IMR-90 (cell line): ENCODE measurements at regions not wholly inside any gene's neighbourhood (a gene's known extent, or its start where the extent isn't known, plus 50 kb on each side); places are given as distances from the start of the nearest gene placed in this dataset.

Source experiments
- ATAC-seq: fragments of 200-7000 bp; cut with Tn5 transposase; 2 replicates; pipeline ENCODE4 v1.9.1; 2020; ENCODE audit warnings: low read depth, mild to moderate bottlenecking, moderate library complexity
- BruUV-seq: library from RNA; stranded (reverse); fragments of 400-500 nt; replicated peaks from 2 replicates; lab custom pipeline; 2021; lab: Mats Ljungman, UMichigan
- CTCF ChIA-PET: fragments of 300-600 bp; formaldehyde crosslinking; extraction: SDS; loops from one replicate; lab custom pipeline; 2021; ENCODE audit warnings: antibody characterized with exemption; lab: Yijun Ruan, JAX
- POLR2A ChIA-PET: fragments of 300-600 bp; sonication (Branson Sonifier 250); formaldehyde crosslinking; loops from one replicate; lab custom pipeline; 2022; ENCODE audit warnings: antibody characterized with exemption; ENCODE audit not compliant: unreplicated experiment; lab: Charles Lee
- DNase-seq: peaks from one replicate; pipeline ENCODE4 v3.0.0; 2013
- H2AFZ ChIP-seq: replicated peaks from 2 replicates; pipeline ENCODE3; 2013; ENCODE audit warnings: low read length, mild to moderate bottlenecking; ENCODE audit not compliant: poor library complexity
- H2AK5ac ChIP-seq: 2 replicates; pipeline ENCODE4 v1.6.1; 2013; ENCODE audit warnings: low read depth, low read length, inconsistent platforms
- H2AK9ac ChIP-seq: replicated peaks from 2 replicates; pipeline ENCODE3; 2013; ENCODE audit warnings: mild to moderate bottlenecking, low read depth, low read length, moderate library complexity; ENCODE audit not compliant: poor library complexity
- H2BK120ac ChIP-seq: 2 replicates; pipeline ENCODE4 v1.6.1; 2013; ENCODE audit warnings: low read depth, low read length, inconsistent platforms
- H2BK15ac ChIP-seq: 3 replicates; pipeline ENCODE4 v1.6.1; 2013; ENCODE audit warnings: low read depth, low read length, inconsistent platforms
- H2BK20ac ChIP-seq: 2 replicates; pipeline ENCODE4 v1.6.1; 2013; ENCODE audit warnings: low read depth, mild to moderate bottlenecking, inconsistent platforms, low read length, moderate library complexity
- H2BK5ac ChIP-seq: 2 replicates; pipeline ENCODE4 v1.6.1; 2013; ENCODE audit warnings: mild to moderate bottlenecking, low read depth, low read length, inconsistent platforms; ENCODE audit not compliant: poor library complexity, severe bottlenecking
- H3K14ac ChIP-seq: replicated peaks from 2 replicates; pipeline ENCODE4 v1.6.1; 2013; ENCODE audit warnings: low read depth, low read length, inconsistent platforms
- H3K18ac ChIP-seq: 2 replicates; pipeline ENCODE4 v1.6.1; 2013; ENCODE audit warnings: low read depth, low read length, control low read depth
- H3K23ac ChIP-seq: 2 replicates; pipeline ENCODE4 v1.6.1; 2013; ENCODE audit warnings: low read depth, low read length, inconsistent platforms
- H3K27ac ChIP-seq: 2 replicates; pipeline ENCODE4 v1.5.1; 2013; ENCODE audit warnings: mild to moderate bottlenecking, control low read depth, low read length; ENCODE audit not compliant: insufficient read depth
- H3K27me3 ChIP-seq: 2 replicates; pipeline ENCODE4 v1.6.1; 2013; ENCODE audit warnings: low read length; ENCODE audit not compliant: control insufficient read depth, insufficient read depth
- H3K36me3 ChIP-seq: 2 replicates; pipeline ENCODE4 v1.6.1; 2013; ENCODE audit warnings: low read length, mixed read lengths; ENCODE audit not compliant: control insufficient read depth, insufficient read depth
- H3K4ac ChIP-seq: 2 replicates; pipeline ENCODE4 v1.6.1; 2013; ENCODE audit warnings: low read depth, low read length, inconsistent platforms
- H3K4me1 ChIP-seq: 2 replicates; pipeline ENCODE4 v1.6.1; 2013; ENCODE audit warnings: low read length, mixed read lengths; ENCODE audit not compliant: control insufficient read depth, insufficient read depth
- H3K4me2 ChIP-seq: 2 replicates; pipeline ENCODE4 v1.6.1; 2013; ENCODE audit warnings: low read depth, mild to moderate bottlenecking, control low read depth, low read length, moderate library complexity
- H3K4me3 ChIP-seq: 2 replicates; pipeline ENCODE4 v1.5.1; 2013; ENCODE audit warnings: low read depth, mild to moderate bottlenecking, control low read depth, low read length, moderate library complexity; ENCODE audit not compliant: insufficient read depth
- H3K56ac ChIP-seq: 2 replicates; pipeline ENCODE4 v1.6.1; 2013; ENCODE audit warnings: low read length, inconsistent platforms; ENCODE audit not compliant: insufficient read depth; ENCODE audit errors: extremely low read depth
- H3K79me1 ChIP-seq, 2 experiments: 2 replicates each; pipeline ENCODE4 v1.6.1; 2013; ENCODE audit warnings: low read length in 2 of 2, inconsistent platforms in 1 of 2, low read depth in 1 of 2
- H3K9ac ChIP-seq: 2 replicates; pipeline ENCODE4 v1.6.1; 2013; ENCODE audit warnings: low read depth, low read length, control low read depth
- H3K9me1 ChIP-seq: 2 replicates; pipeline ENCODE4 v1.6.1; 2013; ENCODE audit warnings: low read length, inconsistent platforms; ENCODE audit not compliant: insufficient read depth
- H3K9me3 ChIP-seq: 2 replicates; pipeline ENCODE4 v1.6.1; 2013; ENCODE audit warnings: low read length; ENCODE audit not compliant: control insufficient read depth, insufficient read depth
- H4K20me1 ChIP-seq: 2 replicates; pipeline ENCODE4 v1.6.1; 2013; ENCODE audit warnings: low read length, inconsistent platforms; ENCODE audit not compliant: insufficient read depth
- H4K5ac ChIP-seq: 2 replicates; pipeline ENCODE4 v1.6.1; 2013; ENCODE audit warnings: mild to moderate bottlenecking, low read depth, low read length, control low read depth
- H4K8ac ChIP-seq, 2 experiments: 2 replicates each; pipeline ENCODE4 v1.6.1; 2013; ENCODE audit warnings: low read depth in 2 of 2, low read length in 2 of 2, control low read depth in 1 of 2, inconsistent platforms in 1 of 2
- H4K91ac ChIP-seq: 2 replicates; pipeline ENCODE4 v1.6.1; 2013; ENCODE audit warnings: low read depth, low read length, inconsistent platforms; ENCODE audit not compliant: insufficient read depth
- CEBPB ChIP-seq: IDR thresholded peaks from 2 replicates; pipeline ENCODE4 v1.6.1; 2012; ENCODE audit warnings: low read depth, low read length, improper control_type of control experiment
- CHD1 ChIP-seq: IDR thresholded peaks from 2 replicates; pipeline ENCODE4 v1.6.1; 2012; ENCODE audit warnings: low read depth, low read length, improper control_type of control experiment
- MAFK ChIP-seq: IDR thresholded peaks from 2 replicates; pipeline ENCODE4 v1.6.1; 2012; ENCODE audit warnings: low read depth, low read length, improper control_type of control experiment
- MAZ ChIP-seq: IDR thresholded peaks from 2 replicates; pipeline ENCODE4 v1.6.1; 2012; ENCODE audit warnings: low read depth, mild to moderate bottlenecking, low read length, improper control_type of control experiment, moderate library complexity, borderline replicate concordance
- MXI1 ChIP-seq: IDR thresholded peaks from 2 replicates; pipeline ENCODE4 v1.6.1; 2012; ENCODE audit warnings: low read depth, mild to moderate bottlenecking, low read length, moderate library complexity, borderline replicate concordance
- POLR2A ChIP-seq: IDR thresholded peaks from 2 replicates; pipeline ENCODE4 v1.6.1; 2012; ENCODE audit warnings: mild to moderate bottlenecking, low read depth, low read length
- RCOR1 ChIP-seq: IDR thresholded peaks from 2 replicates; pipeline ENCODE4 v1.6.1; 2012; ENCODE audit warnings: mild to moderate bottlenecking, low read length, improper control_type of control experiment; ENCODE audit not compliant: insufficient replicate concordance
- RFX5 ChIP-seq: IDR thresholded peaks from 2 replicates; pipeline ENCODE4 v1.8.0; 2012; ENCODE audit warnings: low read depth, mild to moderate bottlenecking, low read length, moderate library complexity
- SMC3 ChIP-seq: fragments of 150-350 bp; IDR thresholded peaks from 2 replicates; pipeline ENCODE4 v1.6.1; 2016; ENCODE audit warnings: low read depth, mild to moderate bottlenecking, antibody characterized with exemption, low read length, moderate library complexity
- dilution Hi-C: fragments of 300-500 bp; cut with HindIII; formaldehyde crosslinking; loops from one replicate; pipeline ENCODE4 v1.14.3; 2018; ENCODE audit warnings: low sequenced_read_pairs; ENCODE audit not compliant: unreplicated experiment
- in situ Hi-C: fragments of 300-500 bp; cut with MboI; formaldehyde crosslinking; loops from 3 replicates; pipeline ENCODE4 v1.14.3; 2019; ENCODE audit warnings: low sequenced_read_pairs, inconsistent platforms, mixed read lengths
- intact Hi-C: fragments of 100-400 bp; cut with micrococcal nuclease; formaldehyde crosslinking; loops from 2 replicates; pipeline ENCODE4 v1.10.0; 2022
- TF ChIP-seq, protein P1 (sequence below): fragments of 150-350 bp; IDR thresholded peaks from 2 replicates; pipeline ENCODE4 v1.6.1; 2017; ENCODE audit warnings: mild to moderate bottlenecking, antibody characterized with exemption, low read length, low read depth

GRCh38 chrX:19285857-19286256 is 57.9 kb upstream of the PDHA1 start:
- Histone ChIP-seq H2AFZ (no peak overlapping the region), H4K20me1 (no peaks in the 10 kb centered on the region), H3K9me3 (no peaks in the 10 kb centered on the region), H3K27me3 (no peaks in the 10 kb centered on the region), H2AK5ac (no peak overlapping the region), H2AK9ac (no peak overlapping the region), H3K4ac (no peak overlapping the region), H4K91ac (no peak overlapping the region), H3K4me2 (no peak overlapping the region), H3K9me1 (no peaks in the 10 kb centered on the region), H4K8ac (no peak overlapping the region), H3K27ac (no peak overlapping the region), H2BK20ac (no peak overlapping the region), H3K79me1 (no peaks in the 10 kb centered on the region), H3K36me3 (no peaks in the 10 kb centered on the region), H3K4me3 (no peak overlapping the region), H3K14ac (no peak overlapping the region), H2BK5ac (no peak overlapping the region), H2BK15ac (no peak overlapping the region), H3K9ac (no peak overlapping the region), H3K56ac (no peak overlapping the region), H2BK120ac (no peak overlapping the region), H3K23ac (no peak overlapping the region), H3K4me1 (no peaks in the 10 kb centered on the region), H4K5ac (no peak overlapping the region), H3K18ac (no peak overlapping the region)
- BruUV-seq = no TSS peak
- no peak for DNase-seq
- in situ Hi-C loops = no loop called here
- intact Hi-C loops = no loop called here
- ATAC-seq = no peak
- no peak for TF ChIP-seq MXI1
- TF ChIP-seq CEBPB = no peak
- no peak for TF ChIP-seq MAZ
- no peak for TF ChIP-seq SMC3
- TF ChIP-seq MAFK = no peak
- TF ChIP-seq RCOR1 = no peak
- TF ChIP-seq POLR2A = no peak
- TF ChIP-seq, protein P1, sequence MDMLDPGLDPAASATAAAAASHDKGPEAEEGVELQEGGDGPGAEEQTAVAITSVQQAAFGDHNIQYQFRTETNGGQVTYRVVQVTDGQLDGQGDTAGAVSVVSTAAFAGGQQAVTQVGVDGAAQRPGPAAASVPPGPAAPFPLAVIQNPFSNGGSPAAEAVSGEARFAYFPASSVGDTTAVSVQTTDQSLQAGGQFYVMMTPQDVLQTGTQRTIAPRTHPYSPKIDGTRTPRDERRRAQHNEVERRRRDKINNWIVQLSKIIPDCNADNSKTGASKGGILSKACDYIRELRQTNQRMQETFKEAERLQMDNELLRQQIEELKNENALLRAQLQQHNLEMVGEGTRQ = no peak
- no peak for TF ChIP-seq CHD1
- no peak for TF ChIP-seq RFX5
- dilution Hi-C loops = no loop called here
- CTCF ChIA-PET = no interaction called here
- POLR2A ChIA-PET = no interaction called here
